ENCODE measurements at regions not wholly inside any gene's neighbourhood (a gene's known extent, or its start where the extent isn't known, plus 50 kb on each side); places are given as distances from the start of the nearest gene placed in this dataset.

- no peak for TF ChIP-seq CTCF (IDR thresholded peaks at IDR 0.05; ENCODE audit: poor library complexity)
- TF ChIP-seq EZH2 (IDR thresholded peaks at IDR 0.05; ENCODE audit: borderline replicate concordance): no peak
- no peak for TF ChIP-seq EZH2phosphoT487 (IDR thresholded peaks at IDR 0.05; ENCODE audit: low read depth, severe bottlenecking, unreplicated experiment)
These were observed 856.6 kb downstream of the GLUD2 start for GRCh38 chrX:121903961-121904360.

Data from hepatocyte (in vitro differentiated cells).